ENCODE measurements at regions not wholly inside any gene's neighbourhood (a gene's known extent, or its start where the extent isn't known, plus 50 kb on each side); places are given as distances from the start of the nearest gene placed in this dataset.
"Not testable (repeated sequence)": the region's sequence is repeated elsewhere in the genome, so short reads cannot be mapped to it uniquely, and the experiment has no call there.

GRCh38 chr18:68428661-68429060, 286.2 kb downstream of the TMX3 start:
- no peak for DNase-seq (ENCODE audit: low spot score)

GRCh38 chr18:68427951-68428401, 286.9 kb downstream of the TMX3 start:
- peak; percentile 71 for DNase-seq (ENCODE audit: low spot score)

GRCh38 chr18:68426731-68427315, 288.1 kb downstream of the TMX3 start:
- DNase-seq (ENCODE audit: low spot score) = no peak

- DNase-seq (ENCODE audit: low spot score) = no peak
Measured at GRCh38 chr18:68418881-68419280, 296.0 kb downstream of the TMX3 start.

- no peak for DNase-seq (ENCODE audit: low spot score)
Measured at GRCh38 chr18:68418226-68418868, 296.6 kb downstream of the TMX3 start.

- no peak for DNase-seq (ENCODE audit: low spot score)
Measured at GRCh38 chr18:68417826-68418225, 297.1 kb downstream of the TMX3 start.

GRCh38 chr18:68417166-68417799, 297.6 kb downstream of the TMX3 start:
- no peak for DNase-seq (ENCODE audit: low spot score)

- no peak for DNase-seq (ENCODE audit: low spot score)
Measured at GRCh38 chr18:68414407-68414806, 300.5 kb downstream of the TMX3 start.

GRCh38 chr18:68409576-68409975, 305.3 kb downstream of the TMX3 start:
- no peak for DNase-seq (ENCODE audit: low spot score)

GRCh38 chr18:68406761-68407160, 308.1 kb downstream of the TMX3 start:
- peak; percentile 12 for DNase-seq (ENCODE audit: low spot score)

- DNase-seq (ENCODE audit: low spot score) = peak; percentile 3
Measured at GRCh38 chr18:68402784-68403183, 312.1 kb downstream of the TMX3 start.

GRCh38 chr18:68400889-68401288, 314.0 kb downstream of the TMX3 start:
- no peak for DNase-seq (ENCODE audit: low spot score)

GRCh38 chr18:68399721-68400120, 315.2 kb downstream of the TMX3 start:
- no peak for DNase-seq (ENCODE audit: low spot score)

GRCh38 chr18:68397241-68398035, 317.5 kb downstream of the TMX3 start:
- no peak for DNase-seq (ENCODE audit: low spot score)

GRCh38 chr18:68394705-68395104, 320.2 kb downstream of the TMX3 start:
- no peak for DNase-seq (ENCODE audit: low spot score)

- DNase-seq (ENCODE audit: low spot score) = no peak
Measured at GRCh38 chr18:68391801-68392200, 323.1 kb downstream of the TMX3 start.

GRCh38 chr18:68387246-68387645, 327.7 kb downstream of the TMX3 start:
- DNase-seq (ENCODE audit: low spot score) = no peak

GRCh38 chr18:68383979-68384378, 330.9 kb downstream of the TMX3 start:
- not testable (repeated sequence) for DNase-seq (ENCODE audit: low spot score)

- DNase-seq (ENCODE audit: low spot score) = no peak
Measured at GRCh38 chr18:68376926-68377325, 338.0 kb downstream of the TMX3 start.

- DNase-seq (ENCODE audit: low spot score) = no peak
Measured at GRCh38 chr18:68362907-68363306, 352.0 kb downstream of the TMX3 start.

GRCh38 chr18:68355637-68356036, 359.3 kb downstream of the TMX3 start:
- no peak for DNase-seq (ENCODE audit: low spot score)

GRCh38 chr18:68354176-68354575, 360.7 kb downstream of the TMX3 start:
- no peak for DNase-seq (ENCODE audit: low spot score)

Data from pons (tissue), 1 donor.